Uterus (tissue), 3 donors: ENCODE measurements at regions not wholly inside any gene's neighbourhood (a gene's known extent, or its start where the extent isn't known, plus 50 kb on each side); places are given as distances from the start of the nearest gene placed in this dataset.

ENCODE experiments used
- DNase-seq, 2 donors: peaks; one replicate each; pipeline ENCODE4 v3.0.0-alpha.2; 2019 to 2020
- H3K27ac ChIP-seq, 2 donors: fragments of 200-600 bp; sonication (generic); 1 replicate in 1 of 2; 2 replicates in 1 of 2; pipeline ENCODE4 v1.5.1; 2016 to 2018
- H3K27me3 ChIP-seq, 2 donors: fragments of 200-600 bp; sonication (generic); one replicate each; pipeline ENCODE4 v1.5.1; 2018 to 2019; ENCODE audit warnings: control low read depth in 1 of 2
- H3K36me3 ChIP-seq, 2 donors: fragments of 200-600 bp; sonication (generic); one replicate each; pipeline ENCODE4 v1.5.1; 2019; ENCODE audit warnings: control low read depth in 1 of 2
- H3K4me1 ChIP-seq, 2 donors: fragments of 200-600 bp; sonication (generic); one replicate each; pipeline ENCODE4 v1.5.1; 2018 to 2019; ENCODE audit warnings: control low read depth in 1 of 2
- H3K4me3 ChIP-seq, 2 donors: fragments of 200-600 bp; sonication (generic); 1 replicate in 1 of 2; 2 replicates in 1 of 2; pipeline ENCODE4 v1.5.1; 2018 to 2019; ENCODE audit warnings: mild to moderate bottlenecking in 1 of 2
- H3K9me3 ChIP-seq, 2 donors: fragments of 200-600 bp; sonication (generic); one replicate each; pipeline ENCODE4 v1.5.1; 2019; ENCODE audit warnings: control low read depth in 1 of 2
- CTCF ChIP-seq, 4 experiments: fragments of 200-600 bp in 2 of 4; fragments of 450-650 bp in 2 of 4; sonication (generic) in 2 of 4; IDR thresholded peaks; one replicate each; pipeline ENCODE4 v1.5.1; 2016 to 2019; ENCODE audit warnings: antibody characterized with exemption in 4 of 4, mild to moderate bottlenecking in 2 of 4, moderate library complexity in 1 of 4
- POLR2A ChIP-seq, 2 donors: fragments of 450-650 bp; IDR thresholded peaks; one replicate each; pipeline ENCODE4 v1.6.1; 2016; ENCODE audit warnings: antibody characterized with exemption in 2 of 2, mild to moderate bottlenecking in 1 of 2, moderate library complexity in 1 of 2
- intact Hi-C: fragments of 100-400 bp; cut with DNase I; formaldehyde crosslinking; loops from one replicate; pipeline ENCODE4 v1.15.1; 2023; ENCODE audit warnings: low total_unique reads
- donor health status: DM: yes; HTN: yes; CAD: no.

- H3K4me3 ChIP-seq: no peak overlapping the region
- intact Hi-C loops: no loop called here
- no peaks in the 10 kb centered on the region for H3K27me3 ChIP-seq
- no peak for TF ChIP-seq POLR2A (IDR thresholded peaks at IDR 0.05)
- TF ChIP-seq CTCF (IDR thresholded peaks at IDR 0.05): no peak
- no peak overlapping the region for H3K27ac ChIP-seq
- DNase-seq: no peak
- no peaks in the 10 kb centered on the region for H3K9me3 ChIP-seq
- no peaks in the 10 kb centered on the region for H3K4me1 ChIP-seq
- H3K36me3 ChIP-seq: no peaks in the 10 kb centered on the region
These were observed 192.3 kb downstream of the FBXO8 start for GRCh38 chr4:174091130-174091529.

- Histone ChIP-seq H3K27ac (no peak overlapping the region), H3K9me3 (no peaks in the 10 kb centered on the region), H3K36me3 (no peaks in the 10 kb centered on the region), H3K4me3 (no peak overlapping the region), H3K27me3 (no peaks in the 10 kb centered on the region), H3K4me1 (no peaks in the 10 kb centered on the region)
- TF ChIP-seq CTCF (IDR thresholded peaks at IDR 0.05): no peak
- no peak for TF ChIP-seq POLR2A (IDR thresholded peaks at IDR 0.05)
- no peak for DNase-seq
- intact Hi-C loops: no loop called here
These were observed 193.8 kb downstream of the FBXO8 start for GRCh38 chr4:174089711-174090110.

GRCh38 chr4:174088795-174089194, 194.7 kb downstream of the FBXO8 start:
- intact Hi-C loops: no loop called here
- Histone ChIP-seq H3K9me3 (no peaks in the 10 kb centered on the region), H3K27ac (no peak overlapping the region), H3K36me3 (no peaks in the 10 kb centered on the region), H3K4me1 (no peaks in the 10 kb centered on the region), H3K4me3 (no peak overlapping the region), H3K27me3 (no peaks in the 10 kb centered on the region)
- no peak for TF ChIP-seq CTCF (IDR thresholded peaks at IDR 0.05)
- no peak for TF ChIP-seq POLR2A (IDR thresholded peaks at IDR 0.05)
- DNase-seq: no peak

GRCh38 chr4:174086829-174087799, 196.4 kb downstream of the FBXO8 start:
- H3K27me3 ChIP-seq: no peaks in the 10 kb centered on the region
- H3K4me1 ChIP-seq: no peaks in the 10 kb centered on the region
- no peak for DNase-seq
- TF ChIP-seq CTCF (IDR thresholded peaks at IDR 0.05): no peak
- TF ChIP-seq POLR2A (IDR thresholded peaks at IDR 0.05): no peak
- intact Hi-C loops: no loop called here
- no peaks in the 10 kb centered on the region for H3K9me3 ChIP-seq
- H3K27ac ChIP-seq: no peak overlapping the region
- no peak overlapping the region for H3K4me3 ChIP-seq
- H3K36me3 ChIP-seq: no peaks in the 10 kb centered on the region

- intact Hi-C loops: no loop called here
- DNase-seq: no peak
- Histone ChIP-seq H3K4me1 (no peaks in the 10 kb centered on the region), H3K27ac (no peak overlapping the region), H3K36me3 (no peaks in the 10 kb centered on the region), H3K9me3 (no peaks in the 10 kb centered on the region), H3K27me3 (no peaks in the 10 kb centered on the region), H3K4me3 (no peak overlapping the region)
- TF ChIP-seq POLR2A (IDR thresholded peaks at IDR 0.05) (no peak), CTCF (IDR thresholded peaks at IDR 0.05) (no peak)
These were observed 198.5 kb downstream of the FBXO8 start for GRCh38 chr4:174084981-174085380.
